Neural progenitor cell (in vitro differentiated cells): ENCODE measurements at regions not wholly inside any gene's neighbourhood (a gene's known extent, or its start where the extent isn't known, plus 50 kb on each side); places are given as distances from the start of the nearest gene placed in this dataset.
A peak's percentile ranks its signal among the peaks of the same experiment; 100 is the strongest.

Experiments
- DNase-seq: peaks from one replicate; pipeline ENCODE4 v3.0.0-alpha.2; 2016; ENCODE audit warnings: low spot score
- H2AFZ ChIP-seq: fragments of 200-600 bp; sonication (generic); replicated peaks from 2 replicates; pipeline ENCODE4 v1.6.1; 2016; ENCODE audit warnings: antibody characterized with exemption
- H3F3A ChIP-seq: fragments of 200-600 bp; sonication (generic); 2 replicates; pipeline ENCODE4 v1.6.1; 2016; ENCODE audit warnings: antibody characterized with exemption, low read depth
- H3K27ac ChIP-seq: fragments of 200-600 bp; sonication (generic); 2 replicates; pipeline ENCODE4 v1.5.1; 2016; ENCODE audit warnings: mild to moderate bottlenecking
- H3K27me3 ChIP-seq: fragments of 200-600 bp; sonication (generic); 2 replicates; pipeline ENCODE4 v1.6.1; 2016; ENCODE audit warnings: mild to moderate bottlenecking, moderate library complexity
- H3K36me3 ChIP-seq: fragments of 200-600 bp; sonication (generic); 2 replicates; pipeline ENCODE4 v1.5.1; 2016
- H3K4me1 ChIP-seq: fragments of 200-600 bp; sonication (generic); 2 replicates; pipeline ENCODE4 v1.6.1; 2016; ENCODE audit warnings: mixed run types
- H3K4me2 ChIP-seq: fragments of 200-600 bp; sonication (generic); 2 replicates; pipeline ENCODE4 v1.6.1; 2016
- H3K4me3 ChIP-seq: fragments of 200-600 bp; sonication (generic); 2 replicates; pipeline ENCODE4 v1.5.1; 2016
- H3K79me2 ChIP-seq: fragments of 200-600 bp; sonication (generic); 2 replicates; pipeline ENCODE4 v1.6.1; 2016; ENCODE audit warnings: low read depth
- H3K9ac ChIP-seq: fragments of 200-600 bp; sonication (generic); 2 replicates; pipeline ENCODE4 v1.6.1; 2016
- H3K9me3 ChIP-seq: fragments of 200-600 bp; sonication (generic); 2 replicates; pipeline ENCODE4 v1.5.1; 2016; ENCODE audit warnings: low read depth
- H4K20me1 ChIP-seq: fragments of 200-600 bp; sonication (generic); 2 replicates; pipeline ENCODE4 v1.6.1; 2016; ENCODE audit warnings: low read depth
- H3K27ac Mint-ChIP-seq: 3 replicates; pipeline ENCODE4 v1.8.0; 2021; ENCODE audit warnings: mixed read lengths
- H3K27me3 Mint-ChIP-seq: 2 replicates; pipeline ENCODE4 v1.8.0; 2022; ENCODE audit warnings: low read depth, mild to moderate bottlenecking, inconsistent platforms, moderate library complexity, mixed read lengths; ENCODE audit not compliant: insufficient read depth
- H3K36me3 Mint-ChIP-seq: 3 replicates; pipeline ENCODE4 v1.8.0; 2021; ENCODE audit warnings: mixed read lengths
- H3K4me1 Mint-ChIP-seq: 3 replicates; pipeline ENCODE4 v1.8.0; 2021; ENCODE audit warnings: mixed read lengths
- H3K4me3 Mint-ChIP-seq: 3 replicates; pipeline ENCODE4 v1.8.0; 2021; ENCODE audit warnings: mild to moderate bottlenecking, moderate library complexity, mixed read lengths
- H3K9me3 Mint-ChIP-seq: 3 replicates; pipeline ENCODE4 v1.8.0; 2020; ENCODE audit warnings: mixed read lengths
- CTCF ChIP-seq: fragments of 200-600 bp; sonication (generic); IDR thresholded peaks from 2 replicates; pipeline ENCODE4 v1.5.1; 2017; ENCODE audit warnings: antibody characterized with exemption, mild to moderate bottlenecking
- EZH2 ChIP-seq: fragments of 200-600 bp; sonication (generic); IDR thresholded peaks from 2 replicates; pipeline ENCODE4 v1.6.1; 2017; ENCODE audit warnings: antibody characterized with exemption, mild to moderate bottlenecking, moderate library complexity
- EZH2phosphoT487 ChIP-seq: fragments of 200-600 bp; sonication (generic); IDR thresholded peaks from 2 replicates; pipeline ENCODE4 v1.6.1; 2017; ENCODE audit warnings: antibody characterized with exemption

- DNase-seq = no peak
- no peak for TF ChIP-seq EZH2
- no peak for TF ChIP-seq CTCF
- TF ChIP-seq EZH2phosphoT487 = no peak
- peaks cover 2% of the 10 kb centered on the region for H3K27me3 Mint-ChIP-seq
- no peaks in the 10 kb centered on the region for H3K4me1 Mint-ChIP-seq
- no peak overlapping the region for H3K9ac ChIP-seq
- no peaks in the 10 kb centered on the region for H3K4me1 ChIP-seq
- no peak overlapping the region for H3K4me2 ChIP-seq
- no peak overlapping the region for H3K4me3 Mint-ChIP-seq
- H3K36me3 ChIP-seq = no peaks in the 10 kb centered on the region
- no peak overlapping the region for H2AFZ ChIP-seq
- H3K9me3 ChIP-seq = no peaks in the 10 kb centered on the region
- no peaks in the 10 kb centered on the region for H3K79me2 ChIP-seq
- H3K4me3 ChIP-seq = no peak overlapping the region
- peaks cover 8% of the 10 kb centered on the region for H3K9me3 Mint-ChIP-seq
- H3K27ac ChIP-seq = no peak overlapping the region
- H3K36me3 Mint-ChIP-seq = no peaks in the 10 kb centered on the region
- no peaks in the 10 kb centered on the region for H3K27me3 ChIP-seq
- H3F3A ChIP-seq = no peaks in the 10 kb centered on the region
- no peak overlapping the region for H3K27ac Mint-ChIP-seq
- no peaks in the 10 kb centered on the region for H4K20me1 ChIP-seq
These were observed 340.2 kb upstream of the IGF1R start for GRCh38 chr15:98308117-98308516.

GRCh38 chr15:98311566-98312188 lies 336.7 kb upstream of the IGF1R start:
- Mint-ChIP-seq H3K27ac (no peak overlapping the region), H3K9me3 (peaks cover 6% of the 10 kb centered on the region), H3K27me3 (peaks cover 3% of the 10 kb centered on the region), H3K36me3 (no peaks in the 10 kb centered on the region), H3K4me1 (no peaks in the 10 kb centered on the region), H3K4me3 (no peak overlapping the region)
- H3K79me2 ChIP-seq = no peaks in the 10 kb centered on the region
- H3F3A ChIP-seq = no peaks in the 10 kb centered on the region
- H3K9me3 ChIP-seq = no peaks in the 10 kb centered on the region
- peak; percentile 90 for TF ChIP-seq CTCF
- TF ChIP-seq EZH2phosphoT487 = no peak
- no peak overlapping the region for H3K4me3 ChIP-seq
- no peaks in the 10 kb centered on the region for H3K4me1 ChIP-seq
- no peaks in the 10 kb centered on the region for H3K27me3 ChIP-seq
- peak; percentile 77 for DNase-seq
- no peak overlapping the region for H3K27ac ChIP-seq
- no peaks in the 10 kb centered on the region for H3K36me3 ChIP-seq
- no peak overlapping the region for H3K9ac ChIP-seq
- H2AFZ ChIP-seq = no peak overlapping the region
- no peaks in the 10 kb centered on the region for H4K20me1 ChIP-seq
- H3K4me2 ChIP-seq = no peak overlapping the region

GRCh38 chr15:98312913-98313312 lies 335.4 kb upstream of the IGF1R start:
- H3K27me3 ChIP-seq = no peaks in the 10 kb centered on the region
- TF ChIP-seq EZH2 (no peak), CTCF (no peak), EZH2phosphoT487 (no peak)

More at GRCh38 chr15:98312913-98313312, 335.4 kb upstream of the IGF1R start:
- Histone ChIP-seq H3K36me3 (no peaks in the 10 kb centered on the region), H3K4me1 (no peaks in the 10 kb centered on the region), H3K4me2 (no peak overlapping the region), H3K4me3 (no peak overlapping the region), H4K20me1 (no peaks in the 10 kb centered on the region), H3K9me3 (no peaks in the 10 kb centered on the region), H3K79me2 (no peaks in the 10 kb centered on the region), H2AFZ (peak overlapping the region; percentile 5), H3K9ac (no peak overlapping the region), H3K27ac (no peak overlapping the region), H3F3A (no peaks in the 10 kb centered on the region)
- no peak for DNase-seq
- Mint-ChIP-seq H3K4me3 (no peak overlapping the region), H3K27ac (no peak overlapping the region), H3K9me3 (peaks cover 2% of the 10 kb centered on the region), H3K4me1 (no peaks in the 10 kb centered on the region), H3K36me3 (no peaks in the 10 kb centered on the region), H3K27me3 (peaks cover 3% of the 10 kb centered on the region)
